Fibroblast of the aortic adventitia (primary cell): ENCODE measurements at regions not wholly inside any gene's neighbourhood (a gene's known extent, or its start where the extent isn't known, plus 50 kb on each side); places are given as distances from the start of the nearest gene placed in this dataset.

Experiments
- DNase-seq: peaks from one replicate; pipeline ENCODE4 v3.0.0-alpha.2; 2010; ENCODE audit warnings: low read depth
- H3K4me3 ChIP-seq: 2 replicates; pipeline ENCODE4 v1.5.1; 2011; ENCODE audit warnings: low read depth, mild to moderate bottlenecking, control low read depth, low read length, moderate library complexity
- TF ChIP-seq, protein P1 (sequence below): IDR thresholded peaks from 2 replicates; pipeline ENCODE4 v1.5.1; 2011; ENCODE audit warnings: mild to moderate bottlenecking, low read length, control low read depth, inconsistent platforms; ENCODE audit not compliant: insufficient read depth

DNA sequence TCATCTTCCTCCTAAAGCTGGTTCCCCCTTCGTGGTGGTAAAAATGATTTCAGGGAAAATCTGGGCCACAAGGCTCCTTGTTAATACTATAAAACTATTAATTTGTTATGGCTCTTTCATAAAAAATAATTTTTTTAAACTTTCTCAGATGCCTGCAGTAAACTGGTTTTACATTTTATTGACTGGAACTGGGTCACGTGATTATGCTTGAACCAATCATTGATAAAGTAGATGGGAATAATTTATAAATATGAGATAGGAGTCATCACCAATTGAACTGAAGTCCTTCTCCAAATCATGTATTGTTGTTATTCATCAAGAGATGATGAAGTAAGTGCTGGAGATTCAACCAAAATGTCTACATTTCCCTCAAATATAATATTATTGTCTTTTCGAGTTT is 138.4 kb downstream of the SLC17A6 start:
- no peak for DNase-seq
- H3K4me3 ChIP-seq = no peak overlapping the region
- TF ChIP-seq, protein P1, sequence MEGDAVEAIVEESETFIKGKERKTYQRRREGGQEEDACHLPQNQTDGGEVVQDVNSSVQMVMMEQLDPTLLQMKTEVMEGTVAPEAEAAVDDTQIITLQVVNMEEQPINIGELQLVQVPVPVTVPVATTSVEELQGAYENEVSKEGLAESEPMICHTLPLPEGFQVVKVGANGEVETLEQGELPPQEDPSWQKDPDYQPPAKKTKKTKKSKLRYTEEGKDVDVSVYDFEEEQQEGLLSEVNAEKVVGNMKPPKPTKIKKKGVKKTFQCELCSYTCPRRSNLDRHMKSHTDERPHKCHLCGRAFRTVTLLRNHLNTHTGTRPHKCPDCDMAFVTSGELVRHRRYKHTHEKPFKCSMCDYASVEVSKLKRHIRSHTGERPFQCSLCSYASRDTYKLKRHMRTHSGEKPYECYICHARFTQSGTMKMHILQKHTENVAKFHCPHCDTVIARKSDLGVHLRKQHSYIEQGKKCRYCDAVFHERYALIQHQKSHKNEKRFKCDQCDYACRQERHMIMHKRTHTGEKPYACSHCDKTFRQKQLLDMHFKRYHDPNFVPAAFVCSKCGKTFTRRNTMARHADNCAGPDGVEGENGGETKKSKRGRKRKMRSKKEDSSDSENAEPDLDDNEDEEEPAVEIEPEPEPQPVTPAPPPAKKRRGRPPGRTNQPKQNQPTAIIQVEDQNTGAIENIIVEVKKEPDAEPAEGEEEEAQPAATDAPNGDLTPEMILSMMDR = no peak

GRCh38 chr11:22474616-22475015 is 136.4 kb downstream of the SLC17A6 start:
- DNase-seq = no peak
- no peak overlapping the region for H3K4me3 ChIP-seq
- TF ChIP-seq, protein P1 = no peak

GRCh38 chr11:22473586-22473985 is 135.4 kb downstream of the SLC17A6 start:
- H3K4me3 ChIP-seq = no peak overlapping the region
- TF ChIP-seq, protein P1 = no peak
- DNase-seq = no peak

DNA sequence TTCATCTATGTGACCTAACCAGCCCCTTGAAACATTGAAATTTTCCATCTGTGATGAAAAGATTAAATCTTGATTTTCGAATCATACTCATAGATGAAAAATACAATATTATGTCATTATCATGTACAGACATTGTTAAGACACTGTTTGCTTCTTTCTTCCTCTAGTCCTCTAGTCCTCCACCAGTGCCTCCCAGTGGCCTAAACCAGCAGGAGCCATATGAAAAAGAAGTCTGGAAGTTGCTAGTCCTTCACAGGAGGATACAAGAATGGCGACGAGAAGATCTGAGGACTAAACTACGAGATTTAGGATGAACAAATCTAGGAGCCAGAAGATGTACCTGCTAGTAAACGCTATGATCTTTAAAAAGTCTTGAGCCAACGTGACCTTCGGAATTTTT is 134.1 kb downstream of the SLC17A6 start:
- TF ChIP-seq, protein P1 = no peak
- no peak for DNase-seq
- no peak overlapping the region for H3K4me3 ChIP-seq

DNA sequence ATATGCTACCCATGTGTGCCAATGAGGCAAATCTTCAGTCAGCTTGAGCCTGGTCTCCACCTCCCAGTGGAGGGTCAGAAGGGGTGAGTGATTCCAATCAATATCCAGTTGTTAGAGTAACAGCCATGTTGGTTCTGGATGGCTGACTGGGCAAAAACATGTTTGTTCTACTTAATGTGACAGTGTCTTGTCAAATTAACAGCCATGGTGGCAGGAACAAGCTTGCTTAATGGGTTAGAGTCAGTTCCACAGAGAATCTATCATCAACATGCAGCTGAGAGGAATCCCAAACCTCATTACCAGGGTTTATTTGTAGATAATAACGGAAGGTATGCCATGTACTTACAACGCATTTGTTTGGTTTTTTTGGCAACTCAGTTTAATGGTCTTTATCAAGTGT is 133.2 kb downstream of the SLC17A6 start:
- DNase-seq = no peak
- TF ChIP-seq, protein P1 = no peak
- no peak overlapping the region for H3K4me3 ChIP-seq

DNA sequence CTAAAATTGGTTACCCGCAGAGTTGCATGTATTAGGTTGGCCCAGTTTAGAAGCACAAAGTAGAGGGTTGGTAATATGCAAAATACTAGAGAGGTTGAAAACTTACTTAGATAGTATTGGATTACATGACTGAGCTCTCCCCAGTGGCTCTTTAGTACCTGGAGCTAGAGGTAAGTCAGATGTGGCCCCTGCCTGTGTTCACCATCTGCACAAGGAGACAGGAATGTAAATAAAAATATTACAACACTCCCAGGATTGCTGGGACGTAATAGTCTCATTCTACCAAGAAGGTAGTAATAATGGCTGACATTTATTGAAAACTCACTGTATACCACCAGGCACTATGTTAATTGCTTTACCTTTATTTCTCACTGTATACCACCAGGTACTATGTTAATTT is 129.6 kb downstream of the SLC17A6 start:
- TF ChIP-seq, protein P1 = no peak
- H3K4me3 ChIP-seq = no peak overlapping the region
- no peak for DNase-seq

GRCh38 chr11:22467248-22467647 is 129.1 kb downstream of the SLC17A6 start:
- no peak for DNase-seq
- no peak overlapping the region for H3K4me3 ChIP-seq
- TF ChIP-seq, protein P1 = no peak
